Testis (tissue), 2 donors: ENCODE measurements at regions not wholly inside any gene's neighbourhood (a gene's known extent, or its start where the extent isn't known, plus 50 kb on each side); places are given as distances from the start of the nearest gene placed in this dataset.

Experiments used
- CTCF ChIP-seq, 3 experiments: fragments of 450-650 bp in 2 of 3; fragments of 200-600 bp in 1 of 3; sonication (generic) in 1 of 3; IDR thresholded peaks; one replicate each; pipeline ENCODE4 v1.5.1; 2016 to 2019; ENCODE audit warnings: antibody characterized with exemption in 3 of 3, mild to moderate bottlenecking in 2 of 3, moderate library complexity in 1 of 3
- POLR2A ChIP-seq: fragments of 450-650 bp; IDR thresholded peaks from one replicate; pipeline ENCODE4 v1.6.1; 2017; ENCODE audit warnings: antibody characterized with exemption, mild to moderate bottlenecking, moderate library complexity

- TF ChIP-seq CTCF (IDR thresholded peaks at IDR 0.05) (no peak), POLR2A (no peak)
These were observed 381.2 kb upstream of the NETO1 start for GRCh38 chr18:73249030-73249429.
